Hepatic stellate cell (primary cell): ENCODE measurements at regions not wholly inside any gene's neighbourhood (a gene's known extent, or its start where the extent isn't known, plus 50 kb on each side); places are given as distances from the start of the nearest gene placed in this dataset.
"Not testable (repeated sequence)": the region's sequence is repeated elsewhere in the genome, so short reads cannot be mapped to it uniquely, and the experiment has no call there.

ENCODE experiments used
- DNase-seq: peaks from one replicate; pipeline ENCODE4 v3.0.0; 2011; ENCODE audit warnings: low spot score

GRCh38 chr18:5830902-5831301 lies 64.4 kb downstream of the TMEM200C start:
- not testable (repeated sequence) for DNase-seq

DNA sequence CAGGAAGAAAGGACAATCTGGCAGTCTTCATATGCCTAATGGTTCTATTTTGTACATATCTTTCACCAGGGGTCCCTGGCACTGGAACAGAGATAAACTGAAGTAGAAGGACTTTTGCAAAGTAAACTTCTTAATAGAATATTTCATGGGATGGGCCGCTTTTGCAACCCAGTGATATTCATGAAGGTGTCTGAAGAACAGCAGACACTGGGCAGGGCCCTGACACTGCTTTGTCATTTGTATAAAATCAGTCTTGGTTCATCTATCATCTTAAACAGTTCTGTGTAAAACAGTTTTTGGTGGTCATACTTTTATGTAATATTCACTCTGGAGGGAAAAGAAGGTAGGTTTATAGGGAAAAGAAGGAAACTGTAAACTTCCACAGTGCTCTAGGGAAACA lies 66.4 kb downstream of the TMEM200C start:
- no peak for DNase-seq

DNA sequence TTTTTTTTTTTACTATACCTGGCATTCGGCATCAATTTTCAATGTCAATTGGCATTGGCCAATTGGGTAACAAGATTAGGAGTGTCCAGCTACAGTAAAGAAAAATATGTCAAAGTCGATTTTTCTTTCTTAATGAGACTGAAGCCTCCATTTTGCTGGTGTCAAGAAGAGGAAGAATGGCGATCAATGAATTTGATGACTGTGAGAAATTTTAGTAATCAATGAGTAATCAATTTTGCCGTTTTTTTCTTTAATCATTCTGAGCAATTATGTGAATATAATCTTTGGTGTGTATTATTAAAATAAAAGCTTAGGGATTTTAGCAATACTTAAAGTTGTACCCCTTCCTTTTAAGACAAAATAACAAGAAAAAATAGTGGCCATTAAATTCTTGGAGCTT lies 69.7 kb downstream of the TMEM200C start:
- no peak for DNase-seq

- DNase-seq = no peak
These were observed 70.8 kb downstream of the TMEM200C start for GRCh38 chr18:5824370-5824984.

DNA sequence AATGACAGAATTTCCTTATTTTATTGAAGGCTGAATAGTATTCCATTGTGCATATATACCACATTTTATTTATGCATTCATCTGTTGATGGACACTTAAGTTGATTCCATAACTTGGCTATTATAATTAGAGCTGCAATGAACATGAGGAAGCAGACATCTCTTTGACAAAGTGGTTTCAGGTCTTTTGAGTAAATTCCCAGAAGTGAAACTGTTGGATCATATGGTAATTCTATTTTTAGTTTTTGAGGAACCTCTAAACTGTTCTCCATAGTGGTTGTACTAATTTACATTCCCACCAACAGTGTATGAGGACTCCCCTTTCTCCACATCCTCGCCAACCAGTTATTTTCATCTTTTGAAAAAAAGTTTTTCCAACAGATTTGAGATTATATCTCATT lies 77.5 kb downstream of the TMEM200C start:
- no peak for DNase-seq

DNA sequence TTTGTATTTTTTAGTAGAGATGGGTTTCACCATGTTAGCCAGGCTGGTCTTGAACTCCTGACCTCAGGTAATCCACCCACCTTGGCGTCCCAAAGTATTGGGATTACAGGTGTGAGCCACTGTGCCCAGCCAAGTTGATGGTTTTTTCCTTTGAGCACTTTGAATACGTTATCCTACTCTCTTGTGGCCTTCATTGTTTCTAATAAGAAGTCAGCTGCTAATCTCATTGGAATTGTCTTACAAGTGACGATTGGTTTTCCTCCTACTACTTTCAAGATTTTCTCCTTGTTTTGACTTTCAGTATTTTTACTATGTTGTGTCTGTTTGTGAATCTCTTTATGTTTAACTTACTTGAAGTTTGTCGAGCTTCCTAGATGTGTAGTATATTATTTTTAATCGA lies 88.5 kb downstream of the TMEM200C start:
- no peak for DNase-seq

GRCh38 chr18:5787936-5788335 lies 107.4 kb downstream of the TMEM200C start:
- DNase-seq = no peak

GRCh38 chr18:5779922-5780321 lies 115.4 kb downstream of the TMEM200C start:
- no peak for DNase-seq

DNA sequence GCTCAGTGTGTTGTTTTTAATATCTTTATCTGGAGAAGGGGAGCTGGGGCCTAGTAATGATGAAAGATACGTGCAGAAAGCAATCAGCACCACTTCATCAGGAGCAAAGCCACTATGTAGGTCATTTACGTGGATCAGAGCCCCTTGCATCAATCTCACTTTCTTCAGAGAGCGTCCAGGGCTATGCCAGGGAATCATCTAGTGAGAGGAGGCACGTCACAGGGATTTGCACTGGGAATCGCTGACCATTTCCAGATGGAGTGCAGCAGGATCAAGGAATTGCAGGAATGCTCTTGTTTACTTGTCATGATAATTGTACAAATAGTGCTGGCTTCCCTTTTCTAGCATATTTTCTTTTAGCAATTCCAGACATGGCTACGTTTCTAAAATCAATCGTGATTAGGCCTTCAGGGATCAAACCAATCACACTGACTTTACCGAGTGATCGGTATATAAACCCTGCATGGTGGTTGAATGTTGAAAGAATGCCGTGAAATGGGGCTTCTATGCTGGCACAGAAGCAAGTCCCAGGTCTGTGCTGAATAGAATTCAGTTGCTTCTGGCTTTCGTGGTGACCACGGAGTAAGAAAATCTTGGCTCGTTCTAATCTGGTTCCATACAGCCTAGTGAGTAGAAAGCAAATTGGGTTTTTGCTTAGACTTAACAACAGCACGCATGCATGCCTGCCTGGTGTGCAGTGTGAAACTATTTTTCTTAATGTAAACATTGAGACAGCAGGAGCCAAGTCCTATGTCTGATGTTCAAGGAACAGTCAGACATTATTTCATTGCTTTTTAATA lies 122.8 kb downstream of the TMEM200C start:
- DNase-seq = no peak

- DNase-seq = no peak
These were observed 124.0 kb downstream of the TMEM200C start for GRCh38 chr18:5771343-5771742.

GRCh38 chr18:5770176-5770575 lies 125.1 kb downstream of the TMEM200C start:
- no peak for DNase-seq

DNA sequence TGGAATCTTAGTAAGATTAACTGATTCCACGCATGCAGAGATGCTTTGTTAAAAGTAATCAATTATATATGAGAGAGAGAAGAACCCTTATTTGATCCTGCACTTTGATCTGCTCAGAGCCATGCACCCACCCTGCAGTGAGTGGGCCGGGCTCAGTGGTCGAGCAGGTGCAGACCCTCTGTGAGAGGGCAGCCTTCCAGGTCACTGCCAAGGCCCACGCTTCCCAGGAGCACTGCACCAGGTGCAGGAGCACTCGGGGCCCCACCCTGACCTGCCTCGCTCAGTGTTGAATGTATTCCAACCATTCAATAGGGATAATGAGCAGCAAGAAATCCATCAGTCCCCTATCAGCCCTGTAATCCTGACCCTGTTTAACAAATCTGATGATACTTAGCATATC lies 126.9 kb downstream of the TMEM200C start:
- DNase-seq = no peak

DNA sequence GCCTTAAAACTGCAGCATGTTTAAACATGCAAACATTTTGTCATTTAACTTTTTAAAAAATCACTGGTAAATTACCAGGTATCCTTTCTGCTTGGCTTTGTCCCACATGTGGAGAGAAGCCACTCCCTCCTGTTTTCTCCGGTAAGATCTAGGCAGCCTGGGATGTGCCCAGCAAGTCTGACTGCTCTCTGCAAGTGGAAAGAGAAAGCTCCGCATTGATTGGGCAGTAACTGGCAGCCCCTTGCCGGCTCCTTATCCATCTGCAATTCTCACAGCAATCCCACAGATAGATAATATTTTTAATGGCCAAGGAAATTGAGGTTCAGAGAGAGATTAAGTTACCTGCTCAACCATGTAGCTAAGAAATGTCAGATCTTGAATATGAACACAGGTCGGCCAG lies 136.1 kb downstream of the TMEM200C start:
- no peak for DNase-seq

DNA sequence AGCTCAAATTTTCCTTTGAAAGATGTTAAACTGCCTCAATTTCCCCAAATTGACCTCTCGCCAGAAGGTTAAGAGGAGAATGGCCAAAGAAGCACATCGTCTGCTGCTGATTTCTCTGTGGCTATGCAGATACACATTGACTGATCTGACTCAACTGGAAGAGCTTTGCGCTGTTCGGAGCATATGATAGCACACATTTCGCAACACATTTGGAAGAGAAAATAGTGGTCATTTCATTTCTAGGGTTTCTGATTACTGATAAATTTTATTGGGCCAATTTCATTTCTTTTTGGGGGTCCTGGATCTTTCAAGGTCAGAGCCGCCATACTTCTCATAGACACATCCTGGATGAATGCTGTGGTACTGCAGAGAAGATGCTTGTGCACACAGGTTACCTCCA lies 138.5 kb downstream of the TMEM200C start:
- no peak for DNase-seq

- no peak for DNase-seq
These were observed 147.6 kb downstream of the TMEM200C start for GRCh38 chr18:5747678-5748077.

- DNase-seq = no peak
These were observed 148.5 kb downstream of the TMEM200C start for GRCh38 chr18:5746844-5747243.

GRCh38 chr18:5744659-5745058 lies 150.7 kb downstream of the TMEM200C start:
- no peak for DNase-seq

DNA sequence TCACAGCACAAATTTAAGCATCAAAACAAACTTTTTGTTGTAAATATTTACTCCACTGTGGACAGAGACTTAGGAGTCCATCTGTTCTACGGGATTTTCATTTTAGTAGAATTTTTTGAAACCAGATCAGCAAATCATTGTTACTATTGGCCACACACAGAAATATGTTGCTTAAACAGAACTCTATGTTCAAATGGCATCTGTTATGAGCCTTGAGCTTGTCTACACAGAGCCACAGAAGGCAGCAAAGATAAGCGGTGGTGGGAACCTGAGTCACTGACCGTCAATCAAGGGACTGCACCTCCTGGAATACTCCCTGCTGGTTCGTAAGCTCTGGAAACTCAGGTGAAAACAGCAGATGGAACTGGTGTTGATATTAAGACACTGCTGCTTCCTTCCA lies 156.8 kb downstream of the TMEM200C start:
- no peak for DNase-seq

DNA sequence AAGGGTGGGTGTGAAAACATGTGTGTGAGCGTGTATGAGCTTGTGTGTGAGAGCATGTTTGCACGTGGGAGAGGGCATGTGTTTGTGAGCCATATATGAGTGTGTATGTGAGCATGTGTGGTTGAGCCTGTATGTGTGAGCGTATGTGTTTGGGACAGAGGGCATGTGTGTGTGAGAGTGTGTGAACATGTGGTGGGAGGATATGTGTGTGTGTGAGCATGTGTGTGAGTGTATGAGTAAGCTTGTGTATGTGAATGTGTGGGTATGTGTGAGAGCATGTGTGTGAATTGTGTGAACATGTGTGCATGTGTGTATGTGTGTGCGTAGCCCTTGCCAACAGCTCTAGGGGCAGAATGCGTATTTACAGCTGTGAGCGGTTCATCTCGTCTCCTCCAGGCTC lies 163.0 kb downstream of the TMEM200C start:
- DNase-seq = no peak

GRCh38 chr18:5729983-5730699 lies 165.2 kb downstream of the TMEM200C start:
- no peak for DNase-seq

DNA sequence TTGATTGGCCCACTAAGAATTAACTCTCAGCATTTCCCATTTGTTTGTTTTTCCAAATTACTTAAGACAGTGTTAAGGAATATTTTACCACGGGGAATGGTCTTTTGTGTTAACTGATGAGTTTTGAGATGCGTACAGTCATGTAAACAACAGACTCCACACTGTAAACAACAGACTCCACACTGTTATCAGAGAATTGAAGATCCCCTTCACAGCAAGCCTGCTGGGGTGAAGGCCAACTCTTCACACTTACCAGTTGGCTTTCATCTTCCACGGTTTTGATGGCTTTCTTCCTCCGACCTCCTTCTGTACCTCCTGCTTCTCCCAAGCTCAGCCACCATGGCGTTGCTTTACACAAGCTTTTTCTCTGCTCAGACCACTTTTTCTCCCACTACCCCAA lies 166.8 kb downstream of the TMEM200C start:
- DNase-seq = no peak

DNA sequence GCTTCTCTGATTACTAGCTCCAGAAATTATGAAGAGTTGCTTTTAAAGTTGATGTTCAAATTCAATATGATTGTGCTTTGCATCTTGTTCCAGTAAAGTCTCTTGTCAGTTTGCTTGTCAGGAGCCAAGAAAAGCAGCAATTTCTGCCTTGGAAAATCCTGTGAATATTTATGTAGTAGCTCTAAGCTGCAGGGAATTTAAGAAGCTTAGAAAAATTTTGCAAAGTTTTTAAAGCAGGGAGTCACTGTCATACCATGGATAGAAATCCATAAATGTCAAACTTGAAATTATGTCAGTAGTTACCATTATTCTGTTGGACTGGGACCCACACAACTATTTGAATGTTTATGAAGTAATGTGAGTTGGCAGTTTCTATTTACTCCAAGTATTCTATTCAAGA lies 169.3 kb downstream of the TMEM200C start:
- no peak for DNase-seq

DNA sequence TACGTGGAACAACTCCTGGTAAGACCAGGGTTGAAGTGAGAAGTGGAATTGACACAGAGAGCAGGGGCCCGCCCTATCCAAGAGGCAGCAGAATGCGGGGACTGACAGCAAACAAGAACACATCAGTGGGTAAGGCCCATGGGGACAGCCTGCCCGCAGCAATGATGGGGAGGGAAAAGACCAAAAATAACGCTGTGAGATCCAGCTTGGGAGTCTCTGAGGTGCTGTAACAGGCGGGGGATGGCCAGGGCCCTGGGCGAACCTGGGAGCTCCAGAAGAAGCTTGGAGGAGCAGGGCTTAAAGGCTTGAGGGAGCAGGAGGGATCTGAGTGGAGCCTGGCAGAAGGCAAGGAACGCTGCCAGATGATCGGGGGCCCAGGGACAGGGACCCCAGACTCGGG lies 173.4 kb downstream of the TMEM200C start:
- DNase-seq = no peak
